NB4 (cell line): ENCODE measurements at regions not wholly inside any gene's neighbourhood (a gene's known extent, or its start where the extent isn't known, plus 50 kb on each side); places are given as distances from the start of the nearest gene placed in this dataset.

Source experiments
- CTCF ChIP-seq: IDR thresholded peaks from one replicate; pipeline ENCODE4 v1.5.1; 2012; ENCODE audit warnings: low read depth, low read length
- MYC ChIP-seq: IDR thresholded peaks from 2 replicates; pipeline ENCODE4 v1.6.1; 2011; ENCODE audit warnings: low read depth, low read length
- POLR2A ChIP-seq: IDR thresholded peaks from 2 replicates; pipeline ENCODE4 v1.6.1; 2011; ENCODE audit warnings: mild to moderate bottlenecking; ENCODE audit not compliant: insufficient read length; ENCODE audit errors: extremely low read depth

- TF ChIP-seq POLR2A (no peak), CTCF (no peak), MYC (no peak)
Observed at GRCh38 chr5:33073881-33074327, 362.8 kb downstream of the NPR3 start.
